GM10266 (cell line): ENCODE measurements at regions not wholly inside any gene's neighbourhood (a gene's known extent, or its start where the extent isn't known, plus 50 kb on each side); places are given as distances from the start of the nearest gene placed in this dataset.
"Not testable (repeated sequence)": the region's sequence is repeated elsewhere in the genome, so short reads cannot be mapped to it uniquely, and the experiment has no call there.

ENCODE experiments used
- DNase-seq: peaks from one replicate; pipeline ENCODE4 v3.0.0; 2012; ENCODE audit errors: extremely low spot score
- TF ChIP-seq, protein P1 (sequence below): IDR thresholded peaks from 2 replicates; pipeline ENCODE4 v1.5.1; 2012; ENCODE audit warnings: mild to moderate bottlenecking, low read depth; ENCODE audit not compliant: control insufficient read depth, insufficient read depth; ENCODE audit errors: missing control alignments

DNA sequence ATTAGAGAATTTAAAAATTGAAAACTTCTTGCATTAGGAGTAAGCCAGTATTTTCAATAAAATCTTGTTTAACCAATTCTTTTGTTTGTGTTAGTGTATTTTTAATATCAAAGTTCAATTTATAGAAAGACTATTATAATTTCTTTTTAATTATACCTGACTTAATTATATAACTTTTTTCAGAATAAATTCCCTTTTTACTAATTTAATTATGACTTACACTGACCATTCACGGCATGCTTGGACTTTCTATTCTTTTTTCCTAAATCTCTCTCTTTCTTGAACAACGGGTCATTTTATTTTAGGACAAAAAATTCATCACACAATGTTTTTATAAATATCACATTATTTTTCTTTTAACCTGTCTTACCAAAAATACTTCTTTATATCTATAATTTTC is 555.3 kb upstream of the PTGER4 start:
- TF ChIP-seq, protein P1, sequence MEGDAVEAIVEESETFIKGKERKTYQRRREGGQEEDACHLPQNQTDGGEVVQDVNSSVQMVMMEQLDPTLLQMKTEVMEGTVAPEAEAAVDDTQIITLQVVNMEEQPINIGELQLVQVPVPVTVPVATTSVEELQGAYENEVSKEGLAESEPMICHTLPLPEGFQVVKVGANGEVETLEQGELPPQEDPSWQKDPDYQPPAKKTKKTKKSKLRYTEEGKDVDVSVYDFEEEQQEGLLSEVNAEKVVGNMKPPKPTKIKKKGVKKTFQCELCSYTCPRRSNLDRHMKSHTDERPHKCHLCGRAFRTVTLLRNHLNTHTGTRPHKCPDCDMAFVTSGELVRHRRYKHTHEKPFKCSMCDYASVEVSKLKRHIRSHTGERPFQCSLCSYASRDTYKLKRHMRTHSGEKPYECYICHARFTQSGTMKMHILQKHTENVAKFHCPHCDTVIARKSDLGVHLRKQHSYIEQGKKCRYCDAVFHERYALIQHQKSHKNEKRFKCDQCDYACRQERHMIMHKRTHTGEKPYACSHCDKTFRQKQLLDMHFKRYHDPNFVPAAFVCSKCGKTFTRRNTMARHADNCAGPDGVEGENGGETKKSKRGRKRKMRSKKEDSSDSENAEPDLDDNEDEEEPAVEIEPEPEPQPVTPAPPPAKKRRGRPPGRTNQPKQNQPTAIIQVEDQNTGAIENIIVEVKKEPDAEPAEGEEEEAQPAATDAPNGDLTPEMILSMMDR: no peak
- no peak for DNase-seq

DNA sequence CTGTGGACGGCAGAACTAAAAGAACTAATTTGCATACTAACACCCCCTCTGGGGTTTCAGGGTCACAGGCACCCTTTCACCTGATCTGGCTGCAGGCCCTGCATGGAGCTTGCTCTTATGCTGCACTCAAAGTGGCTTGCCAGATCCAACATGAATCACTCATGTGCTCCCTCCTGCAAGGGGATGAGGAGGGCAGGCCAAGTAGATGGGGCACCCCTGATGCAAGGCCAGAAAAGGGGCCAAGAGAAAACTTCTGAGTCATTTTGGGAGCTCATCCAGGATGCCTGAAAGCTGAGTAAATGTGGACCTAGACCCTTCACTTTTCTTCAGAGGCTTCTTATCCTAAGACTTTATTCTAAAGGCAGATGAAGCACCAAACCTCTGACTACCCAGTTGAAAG is 558.5 kb upstream of the PTGER4 start:
- TF ChIP-seq, protein P1: no peak
- no peak for DNase-seq

DNA sequence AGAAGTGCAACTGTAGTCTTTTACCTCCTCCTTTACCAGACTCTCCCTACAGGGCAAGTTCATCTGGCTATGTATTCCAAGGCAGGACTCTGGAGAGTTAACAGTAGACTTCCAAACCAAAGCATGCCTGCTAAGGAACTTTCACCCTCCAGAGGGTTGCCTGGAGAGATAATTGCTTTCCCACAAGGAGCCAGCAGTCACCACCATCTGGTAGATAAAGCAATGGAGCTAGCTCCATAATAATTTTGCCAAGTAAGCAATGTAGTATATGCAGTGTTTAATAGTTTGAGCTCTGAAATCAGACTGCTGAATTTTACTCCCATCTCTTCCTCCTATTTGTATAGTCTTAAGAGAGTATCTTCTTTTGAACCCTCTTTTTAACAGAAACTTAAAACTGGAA is 566.8 kb upstream of the PTGER4 start:
- DNase-seq: no peak
- TF ChIP-seq, protein P1: no peak

DNA sequence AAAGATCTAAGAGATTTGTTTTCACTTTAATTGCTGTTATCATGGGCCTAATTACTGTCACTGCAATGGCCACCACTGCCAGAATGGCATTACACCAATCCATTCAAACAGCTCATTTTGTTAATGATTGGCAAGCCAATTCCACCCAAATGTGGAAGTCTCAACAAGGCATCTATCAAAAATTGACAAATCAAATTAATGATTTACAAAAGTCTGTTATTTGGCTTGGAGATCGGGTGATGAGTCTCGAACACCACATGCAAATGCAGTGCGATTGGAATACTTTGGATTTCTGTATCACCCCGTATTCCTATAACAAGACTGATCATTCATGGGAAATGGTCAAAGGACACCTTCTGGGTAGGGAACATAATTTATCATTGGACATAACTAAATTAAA is 568.7 kb upstream of the PTGER4 start:
- DNase-seq: not testable (repeated sequence)

DNA sequence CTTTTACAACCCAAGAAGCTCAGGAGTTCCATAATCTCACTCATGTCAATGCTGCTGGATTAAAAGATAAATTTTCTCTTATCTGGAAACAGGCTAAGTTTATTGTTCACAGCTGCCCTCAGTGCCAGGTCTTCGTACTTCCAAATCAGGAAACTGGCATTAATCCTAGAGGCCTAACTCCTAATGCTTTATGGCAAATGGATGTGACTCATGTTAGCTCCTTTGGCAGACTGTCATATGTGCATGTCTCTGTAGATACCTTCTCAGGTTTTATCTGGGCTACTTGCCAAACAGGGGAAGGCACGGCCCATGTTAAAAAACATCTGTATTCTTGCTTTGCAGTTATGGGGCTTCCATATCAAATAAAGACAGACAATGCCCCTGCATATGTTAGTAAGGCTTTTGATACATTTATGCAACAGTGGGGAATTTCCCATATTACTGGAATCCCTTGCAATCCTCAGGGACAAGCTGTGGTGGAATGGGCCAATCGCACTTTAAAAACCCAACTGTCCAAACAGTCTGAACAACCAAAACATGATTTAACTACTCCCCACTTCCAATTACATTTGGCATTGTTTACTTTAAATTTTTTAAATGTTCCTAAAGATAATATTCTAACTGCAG is 570.8 kb upstream of the PTGER4 start:
- DNase-seq: not testable (repeated sequence)

DNA sequence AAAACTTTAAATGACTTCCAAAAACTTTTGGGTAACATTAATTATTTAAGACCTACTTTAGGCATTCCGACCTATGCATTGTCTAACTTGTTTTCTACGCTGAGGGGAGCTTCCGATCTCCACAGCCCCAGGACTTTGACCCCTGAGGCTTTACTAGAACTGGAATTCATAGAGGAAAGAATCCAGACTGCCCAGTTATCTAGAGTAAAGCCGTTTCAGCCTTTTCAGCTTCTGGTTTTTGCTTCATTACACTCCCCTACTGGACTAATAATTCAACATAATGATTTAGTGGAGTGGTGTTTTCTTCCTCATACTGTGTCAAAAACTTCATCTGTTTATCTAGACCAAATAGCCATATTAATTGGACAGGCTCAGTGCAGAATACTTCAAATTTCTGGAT is 571.9 kb upstream of the PTGER4 start:
- not testable (repeated sequence) for DNase-seq

DNA sequence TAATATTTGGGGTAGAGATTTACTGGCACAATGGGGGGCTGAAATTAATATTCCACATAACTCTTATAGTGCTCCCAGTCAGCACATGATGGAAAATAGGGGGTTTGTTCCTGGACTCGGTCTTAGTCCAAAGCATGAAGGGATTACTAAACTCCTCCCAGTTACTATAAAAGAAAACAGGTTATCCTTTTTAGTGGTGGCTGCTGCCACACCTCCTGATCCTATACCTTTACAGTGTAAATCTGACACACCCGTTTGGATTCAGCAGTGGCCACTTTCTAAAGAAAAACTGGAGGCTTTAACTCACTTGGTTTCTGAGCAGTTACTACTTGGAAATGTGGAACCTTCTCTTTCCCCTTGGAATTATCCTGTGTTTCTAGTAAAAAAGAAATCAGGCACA is 572.9 kb upstream of the PTGER4 start:
- no peak for DNase-seq
- TF ChIP-seq, protein P1: no peak

DNA sequence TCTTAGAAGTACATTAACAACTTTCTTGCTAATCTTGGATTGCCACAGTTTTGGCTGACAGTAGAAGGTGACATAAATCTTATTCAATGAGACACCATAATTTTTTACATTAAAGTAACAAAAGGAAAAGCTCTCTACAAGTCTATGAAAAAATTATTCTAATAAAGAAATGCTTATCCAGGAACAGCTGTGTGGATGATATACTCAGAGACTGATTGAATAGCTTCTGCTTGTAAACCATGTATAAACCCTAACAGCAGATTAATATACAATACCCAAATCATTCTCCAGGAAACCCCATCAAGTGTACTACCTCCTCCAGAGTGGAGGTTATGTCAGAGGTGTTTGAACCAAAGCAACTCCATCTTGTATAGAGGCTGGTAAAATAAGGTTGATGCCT is 581.4 kb upstream of the PTGER4 start:
- DNase-seq: no peak
- TF ChIP-seq, protein P1: no peak

DNA sequence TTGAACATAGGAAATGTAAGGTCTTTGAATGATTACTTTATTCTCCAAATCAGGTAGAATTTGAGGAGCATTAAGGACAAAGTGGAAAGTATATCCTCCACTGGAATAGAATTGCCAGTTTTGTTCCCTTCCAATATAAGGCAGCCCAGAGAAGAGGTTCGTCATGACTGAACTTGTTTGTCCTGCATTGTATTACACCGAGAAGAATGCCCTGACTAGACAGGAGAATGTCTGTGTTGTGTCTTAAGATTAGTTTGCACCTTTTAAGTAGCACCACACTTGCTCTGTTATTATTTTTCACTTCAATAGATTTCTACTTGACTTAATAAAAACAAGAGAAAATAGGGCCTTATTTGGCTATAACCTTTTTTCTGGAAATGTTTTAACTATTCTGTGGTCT is 586.2 kb upstream of the PTGER4 start:
- no peak for DNase-seq
- TF ChIP-seq, protein P1: no peak
